H1 (cell line): ENCODE measurements at regions not wholly inside any gene's neighbourhood (a gene's known extent, or its start where the extent isn't known, plus 50 kb on each side); places are given as distances from the start of the nearest gene placed in this dataset.

Source experiments
- CBX8 ChIP-seq: fragments of 300-800, 300-1000 bp; sonication (generic); IDR thresholded peaks from 2 replicates; pipeline ENCODE4 v1.7.1; 2016; ENCODE audit warnings: low read depth, low read length, borderline replicate concordance
- CHD1 ChIP-seq: IDR thresholded peaks from 2 replicates; pipeline ENCODE4 v1.6.1; 2012; ENCODE audit warnings: low read depth, low read length, improper control_type of control experiment
- KDM4A ChIP-seq: IDR thresholded peaks from one replicate; pipeline ENCODE4 v1.7.1; 2012; ENCODE audit warnings: low read depth, mild to moderate bottlenecking, moderate library complexity, low read length, inconsistent platforms; ENCODE audit not compliant: severe bottlenecking
- RXRA ChIP-seq: IDR thresholded peaks from 2 replicates; pipeline ENCODE4 v1.6.1; 2011; ENCODE audit warnings: low read depth, mild to moderate bottlenecking, low read length, moderate library complexity; ENCODE audit not compliant: insufficient read depth
- SIN3A ChIP-seq, 2 experiments: IDR thresholded peaks in 1 of 2; conservative IDR thresholded peaks in 1 of 2; 2 replicates each; pipeline ENCODE4 v1.6.1; 2011 to 2012; ENCODE audit warnings: low read length in 2 of 2, improper control_type of control experiment in 1 of 2, low read depth in 1 of 2, mild to moderate bottlenecking in 1 of 2
- SIRT6 ChIP-seq: IDR thresholded peaks from one replicate; pipeline ENCODE4 v1.7.1; 2012; ENCODE audit warnings: low read length, inconsistent platforms
- SRF ChIP-seq: IDR thresholded peaks from 2 replicates; pipeline ENCODE4 v1.6.1; 2011; ENCODE audit warnings: mild to moderate bottlenecking, low read depth, low read length, moderate library complexity
- ZNF274 ChIP-seq: IDR thresholded peaks from 2 replicates; pipeline ENCODE4 v1.7.0; 2012; ENCODE audit warnings: low read length, borderline replicate concordance; ENCODE audit errors: extremely low read depth

GRCh38 chr13:70644052-70644451 is 535.8 kb upstream of the KLHL1 start (continued):
- no peak for TF ChIP-seq RXRA
- no peak for TF ChIP-seq ZNF274
- no peak for TF ChIP-seq SIRT6
- no peak for TF ChIP-seq SIN3A (conservative IDR thresholded peaks at IDR 0.05 in 1 of 2, IDR thresholded peaks at IDR 0.05 in 1 of 2; ENCODE audit: low read depth in 1 of 2, low read length in 2 of 2)
- TF ChIP-seq SRF: no peak
- no peak for TF ChIP-seq CHD1
- no peak for TF ChIP-seq KDM4A
- no peak for TF ChIP-seq CBX8
- TF ChIP-seq, all 59 proteins: peak for 0
